ENCODE measurements at regions not wholly inside any gene's neighbourhood (a gene's known extent, or its start where the extent isn't known, plus 50 kb on each side); places are given as distances from the start of the nearest gene placed in this dataset.
"Not testable (repeated sequence)": the region's sequence is repeated elsewhere in the genome, so short reads cannot be mapped to it uniquely, and the experiment has no call there.

DNA sequence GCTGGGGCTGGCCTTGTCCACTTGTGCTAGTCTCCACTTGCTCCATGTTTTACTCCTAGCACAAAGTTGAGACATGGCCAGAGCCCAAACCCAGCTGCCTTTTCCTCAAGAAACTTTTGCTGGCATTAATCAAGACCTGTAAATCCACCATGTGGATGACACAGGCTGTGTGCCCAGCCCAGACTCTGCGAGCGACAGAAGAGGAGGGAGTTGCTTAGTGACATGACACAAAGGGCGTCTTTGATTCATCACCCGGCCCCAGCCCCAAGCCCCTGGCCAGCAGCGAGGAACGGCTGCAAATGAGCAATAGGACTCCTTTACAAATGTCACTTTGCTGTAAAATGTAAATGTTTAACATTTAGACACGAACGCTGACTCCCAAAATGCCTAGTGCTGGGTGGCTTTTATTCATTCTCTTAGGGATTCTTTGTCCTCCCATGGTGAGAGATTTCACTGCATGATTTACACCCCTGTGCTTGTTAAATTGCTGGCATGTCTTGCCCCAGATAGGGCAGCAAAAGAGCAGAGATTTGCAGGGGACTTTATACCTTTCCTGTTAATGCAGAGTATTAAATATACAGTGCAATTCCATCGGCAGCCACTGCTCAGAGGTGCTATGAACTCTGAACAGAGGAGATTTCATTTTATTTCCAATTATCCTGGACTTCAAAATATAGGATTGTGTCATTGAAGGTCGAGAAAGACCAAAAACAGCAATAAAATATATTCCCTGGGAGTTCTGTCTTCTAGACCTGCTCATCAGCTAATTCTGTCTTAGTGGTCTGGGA is 263.6 kb upstream of the NCAM1 start:
- no peak for DNase-seq (ENCODE audit: low spot score)

DNA sequence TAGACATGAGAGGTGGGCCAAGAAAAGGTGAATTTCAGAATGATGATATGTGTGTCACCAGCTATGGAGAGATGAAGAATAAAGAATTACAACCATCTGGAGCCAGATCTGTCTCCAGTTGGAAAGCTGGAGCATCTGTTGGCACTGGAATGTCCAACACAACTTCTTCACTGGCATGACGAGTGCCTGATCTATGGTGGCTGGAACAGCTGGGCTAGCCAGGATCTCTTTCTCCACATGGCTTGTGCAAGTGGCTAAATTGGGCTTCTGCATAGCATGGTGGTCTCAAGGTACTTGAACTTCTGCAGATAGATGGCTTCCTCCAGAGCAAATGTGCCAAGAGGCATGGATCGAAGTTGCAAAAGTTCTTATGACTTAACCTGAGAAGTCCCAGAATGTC is 256.1 kb upstream of the NCAM1 start:
- no peak for DNase-seq (ENCODE audit: low spot score)

DNA sequence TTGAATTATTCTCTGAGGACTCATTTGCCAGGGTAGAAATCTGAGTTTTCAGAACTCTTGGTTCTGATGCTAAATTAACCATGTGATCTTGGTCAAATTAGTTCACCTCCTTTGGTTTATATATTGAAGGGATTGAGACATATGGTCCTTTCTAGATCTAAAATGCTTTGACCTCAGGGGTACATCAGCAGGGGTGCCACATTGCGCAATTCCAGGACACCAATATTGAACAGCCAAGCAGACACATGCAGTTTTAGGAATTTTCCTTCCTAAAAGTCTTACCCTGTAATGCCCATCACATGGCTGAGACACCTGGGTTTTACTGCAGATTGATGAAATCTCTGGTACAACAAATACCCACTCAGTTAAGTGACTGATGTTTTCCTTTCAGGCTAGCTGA is 254.4 kb upstream of the NCAM1 start:
- DNase-seq (ENCODE audit: low spot score) = no peak

DNA sequence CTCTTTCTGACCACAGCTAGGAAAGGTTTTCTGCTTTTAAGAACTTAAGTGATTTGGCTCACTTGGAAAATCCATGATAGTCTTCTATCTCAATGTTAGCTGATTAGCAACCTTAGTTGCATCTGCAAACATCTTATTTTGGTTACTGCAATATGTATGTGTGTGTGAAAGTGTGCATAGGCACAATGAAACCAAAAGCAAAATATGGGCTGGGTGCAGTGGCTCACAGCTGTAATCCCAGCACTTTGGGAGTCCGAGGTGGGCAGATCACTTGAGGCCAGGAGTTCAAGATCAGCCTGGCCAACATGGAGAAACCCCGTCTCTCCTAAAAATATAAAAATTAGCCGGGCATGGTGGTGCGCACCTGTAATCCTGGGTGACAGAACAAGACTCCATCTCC is 246.9 kb upstream of the NCAM1 start:
- not testable (repeated sequence) for DNase-seq (ENCODE audit: low spot score)

DNA sequence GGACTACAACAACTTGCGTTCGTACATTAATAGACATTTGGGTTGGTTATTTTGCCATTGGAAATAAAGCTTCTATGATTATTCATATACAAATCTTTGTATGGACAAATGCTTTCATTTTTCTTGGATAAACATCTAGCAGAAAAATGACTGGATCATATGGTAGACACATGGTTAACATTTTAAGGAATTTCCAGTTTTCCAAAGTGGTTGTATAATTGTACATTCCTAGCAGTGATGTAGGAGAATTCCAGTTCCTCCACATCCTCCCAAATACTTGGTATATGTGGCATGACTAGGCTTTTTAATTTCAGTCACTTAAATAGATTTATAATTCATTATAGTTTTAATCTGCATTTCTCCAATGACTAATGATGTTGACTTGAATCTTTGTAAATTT is 246.2 kb upstream of the NCAM1 start:
- no peak for DNase-seq (ENCODE audit: low spot score)

DNA sequence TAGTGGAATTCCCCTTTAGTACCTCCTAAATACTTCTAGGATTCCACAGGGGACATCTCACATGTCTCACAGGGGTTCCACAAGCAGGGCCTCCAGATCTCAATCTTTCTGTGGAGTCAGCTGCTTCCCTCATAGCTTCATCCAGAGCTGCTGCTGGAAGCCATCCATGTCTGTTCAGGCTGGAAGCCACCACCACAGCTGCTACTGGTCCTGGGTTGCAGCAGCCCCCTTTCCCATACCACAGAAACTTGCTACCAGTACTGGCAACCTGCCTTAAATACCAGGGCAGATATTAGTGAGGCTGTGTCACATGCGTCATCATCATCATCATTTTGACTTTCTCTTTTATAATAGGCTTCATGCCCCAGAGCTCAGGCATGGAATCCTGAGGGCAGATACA is 242.7 kb upstream of the NCAM1 start:
- DNase-seq (ENCODE audit: low spot score) = no peak

DNA sequence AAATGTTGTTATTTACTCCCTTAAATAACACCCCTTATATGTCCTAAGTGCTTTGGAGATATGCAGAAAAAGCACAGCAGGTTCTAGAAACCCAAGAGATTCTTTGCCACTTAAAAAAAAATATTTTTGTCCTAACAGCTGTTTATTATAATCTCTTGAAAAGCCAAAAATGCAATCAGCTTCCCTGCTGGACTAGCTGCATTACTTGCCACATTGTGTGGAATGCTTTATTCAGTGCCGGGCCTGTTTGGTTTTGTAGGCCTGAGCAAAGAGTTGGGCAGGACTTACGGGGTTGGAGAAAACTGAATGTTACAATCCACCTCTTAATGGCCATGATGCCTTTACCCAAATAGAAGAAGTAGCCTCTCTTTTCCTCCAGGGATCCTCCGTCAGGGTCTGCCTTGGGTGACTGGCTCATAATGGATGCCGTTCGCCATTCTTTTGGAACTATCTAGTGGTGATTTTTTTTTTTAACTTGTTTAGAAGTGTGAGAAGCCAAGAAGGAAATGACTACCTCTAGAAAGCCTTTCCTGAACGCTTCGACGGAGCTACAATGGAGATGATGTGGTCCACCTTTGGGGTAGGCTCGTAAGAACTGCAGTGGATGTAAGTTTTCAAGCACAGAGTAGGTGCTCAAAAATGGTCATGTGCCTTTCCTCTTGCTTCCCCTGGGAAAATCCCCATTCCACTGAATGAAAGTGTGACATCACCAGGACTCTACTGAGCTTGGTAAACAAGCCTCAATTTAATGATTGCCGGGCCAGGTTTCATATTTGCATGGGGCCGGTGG is 241.3 kb upstream of the NCAM1 start:
- DNase-seq (ENCODE audit: low spot score) = no peak

DNA sequence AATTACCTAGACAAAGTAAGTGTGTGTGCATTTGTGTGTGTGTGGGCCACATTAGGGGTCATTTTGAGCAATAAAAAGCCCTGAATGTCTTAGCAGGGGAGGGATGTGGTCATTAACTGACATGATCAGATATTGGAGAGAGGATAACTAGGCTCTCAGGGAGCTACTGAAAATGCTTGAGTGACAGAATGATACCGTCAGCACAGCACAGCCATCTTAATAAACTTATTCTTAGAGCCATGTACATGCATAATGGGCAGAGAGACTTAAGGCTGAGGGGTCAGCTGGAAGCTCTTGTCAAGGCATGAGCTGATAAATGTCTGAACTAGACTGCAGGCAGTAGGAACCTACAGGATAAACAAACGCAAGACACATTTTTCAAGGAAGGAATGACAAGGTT is 239.1 kb upstream of the NCAM1 start:
- no peak for DNase-seq (ENCODE audit: low spot score)

DNA sequence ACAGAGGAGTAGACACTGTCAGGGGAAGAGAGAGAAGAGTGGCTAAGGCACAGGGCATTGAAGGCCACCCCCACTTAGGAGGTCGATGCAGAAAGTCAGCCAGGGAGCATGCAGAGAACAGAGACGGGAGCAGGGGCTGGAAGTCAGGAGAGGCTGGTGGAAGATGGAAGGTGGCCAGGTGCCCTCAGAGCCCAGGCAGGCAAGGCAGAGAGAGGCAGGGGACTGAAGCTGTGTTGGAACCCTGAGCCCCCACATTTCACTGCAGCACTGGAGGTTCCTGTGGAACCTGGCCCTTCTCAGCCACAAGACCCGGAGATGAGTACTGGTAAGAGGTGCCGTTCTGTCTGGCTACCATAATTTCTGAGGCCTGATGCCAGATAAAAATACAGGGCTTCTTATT is 238.3 kb upstream of the NCAM1 start:
- no peak for DNase-seq (ENCODE audit: low spot score)

DNA sequence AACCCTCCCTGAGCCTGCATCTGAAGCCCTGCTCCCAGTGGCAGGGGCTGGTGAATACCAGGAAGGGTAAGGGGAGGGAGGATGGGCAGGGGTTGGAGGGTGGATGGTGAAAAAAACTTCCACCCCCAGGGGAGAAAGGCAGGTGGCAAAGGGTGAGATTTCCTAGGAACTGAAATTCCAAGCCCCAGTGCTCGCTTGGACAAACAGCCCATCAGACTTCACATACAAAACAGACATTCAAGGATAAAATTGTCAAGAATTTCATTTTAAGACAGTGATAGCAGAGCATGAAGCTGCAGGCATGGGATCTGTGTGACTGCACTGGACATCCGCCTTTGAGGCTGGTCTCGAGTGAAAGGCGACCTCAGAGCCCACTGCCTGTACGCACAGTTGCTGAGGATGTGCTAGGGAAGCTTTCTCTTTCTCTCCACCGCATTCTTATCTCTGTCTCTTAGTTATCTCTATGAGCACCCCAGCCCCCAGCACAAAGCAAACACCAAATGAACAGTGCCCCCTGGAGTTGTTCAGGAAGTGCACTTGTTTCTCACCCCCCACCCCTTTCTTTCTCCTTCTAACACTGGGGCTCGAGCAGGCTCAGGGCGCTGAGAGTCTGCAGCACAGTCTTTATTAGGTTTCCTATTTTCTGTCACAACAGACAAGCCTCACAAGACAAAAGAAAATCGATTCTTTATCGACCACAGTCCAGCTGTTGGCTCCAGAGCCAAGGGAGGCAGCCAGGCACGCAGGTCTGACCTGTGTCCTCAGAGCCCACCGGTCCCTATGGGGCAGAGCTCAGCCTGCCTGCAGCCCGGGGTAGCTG is 237.3 kb upstream of the NCAM1 start:
- no peak for DNase-seq (ENCODE audit: low spot score)

DNA sequence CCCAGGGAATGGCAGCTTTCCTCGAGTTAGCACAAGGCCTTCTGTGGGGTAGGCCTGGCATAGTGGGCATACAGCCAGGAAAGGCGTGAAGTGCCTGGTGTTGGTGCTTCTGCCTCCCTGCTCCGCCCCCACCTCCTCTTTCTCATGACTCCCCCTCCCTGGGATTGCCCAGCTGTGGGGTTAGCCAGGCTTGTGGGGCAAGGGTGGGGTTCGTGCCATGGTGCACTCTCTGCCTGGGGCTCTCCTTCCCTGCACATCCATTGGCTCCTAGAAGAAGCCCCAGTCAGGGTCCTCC is 236.8 kb upstream of the NCAM1 start:
- DNase-seq (ENCODE audit: low spot score) = no peak

DNA sequence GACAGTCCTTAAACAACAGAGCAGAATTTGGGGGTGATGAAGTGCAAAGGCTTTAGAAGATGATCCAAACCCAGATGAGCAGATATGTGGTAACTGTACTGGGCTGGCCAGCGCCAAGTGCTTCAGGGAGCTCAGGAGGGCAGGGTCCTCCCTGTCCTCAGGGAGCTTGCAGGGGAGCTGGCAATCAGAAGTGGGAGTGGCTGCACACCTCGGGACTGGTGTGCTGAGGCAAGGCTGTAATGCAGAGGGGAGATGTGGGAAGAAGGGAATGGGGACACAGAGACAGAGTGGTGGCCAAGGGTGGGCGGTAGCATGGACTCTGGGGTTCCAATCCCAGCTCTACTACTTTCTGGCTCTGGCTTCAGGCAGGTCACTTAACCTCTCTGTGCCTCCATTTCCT is 235.6 kb upstream of the NCAM1 start:
- no peak for DNase-seq (ENCODE audit: low spot score)

DNA sequence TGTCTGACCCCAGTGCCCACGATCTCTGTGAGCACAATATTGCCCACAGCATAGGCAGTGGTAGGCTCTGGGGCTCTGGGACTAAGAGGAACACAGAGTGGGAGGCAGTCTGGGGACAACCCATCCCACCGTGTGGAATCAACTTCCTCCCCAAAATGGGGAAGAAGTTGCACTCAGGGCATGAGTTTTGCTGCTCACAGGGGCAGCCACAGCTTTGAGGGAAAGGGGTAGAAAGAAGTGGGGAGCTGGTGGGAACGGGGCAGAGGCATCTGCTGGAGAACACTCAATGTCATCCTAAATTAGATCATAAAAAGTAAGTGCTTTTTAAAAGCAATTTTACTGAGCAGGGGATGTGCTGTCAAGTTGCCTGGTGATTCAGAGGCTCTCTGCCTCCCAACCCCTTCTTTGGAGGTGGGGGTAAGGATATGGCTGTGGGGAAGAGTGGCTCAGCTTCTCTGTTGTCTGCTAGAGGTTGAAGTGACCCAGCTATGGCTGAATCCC is 233.8 kb upstream of the NCAM1 start:
- no peak for DNase-seq (ENCODE audit: low spot score)

DNA sequence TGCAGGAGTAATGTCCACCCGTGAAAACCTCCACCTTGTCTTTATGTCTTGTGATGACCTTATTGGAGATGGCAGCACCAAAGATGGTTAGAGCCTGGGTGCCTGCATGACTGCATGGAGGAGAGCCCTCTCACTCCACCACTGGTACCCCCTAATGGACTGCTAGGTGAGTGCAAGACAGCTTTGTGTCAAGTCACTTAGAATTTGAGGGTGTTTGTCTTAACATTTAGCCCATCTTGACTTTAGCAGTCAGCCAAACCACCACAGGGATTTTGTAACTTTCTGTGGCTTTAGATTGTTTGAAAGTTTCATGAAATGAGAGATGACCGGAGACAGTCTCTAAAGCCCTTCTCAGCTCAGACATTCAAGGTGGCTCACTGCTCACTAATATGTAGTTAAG is 232.9 kb upstream of the NCAM1 start:
- no peak for DNase-seq (ENCODE audit: low spot score)

DNA sequence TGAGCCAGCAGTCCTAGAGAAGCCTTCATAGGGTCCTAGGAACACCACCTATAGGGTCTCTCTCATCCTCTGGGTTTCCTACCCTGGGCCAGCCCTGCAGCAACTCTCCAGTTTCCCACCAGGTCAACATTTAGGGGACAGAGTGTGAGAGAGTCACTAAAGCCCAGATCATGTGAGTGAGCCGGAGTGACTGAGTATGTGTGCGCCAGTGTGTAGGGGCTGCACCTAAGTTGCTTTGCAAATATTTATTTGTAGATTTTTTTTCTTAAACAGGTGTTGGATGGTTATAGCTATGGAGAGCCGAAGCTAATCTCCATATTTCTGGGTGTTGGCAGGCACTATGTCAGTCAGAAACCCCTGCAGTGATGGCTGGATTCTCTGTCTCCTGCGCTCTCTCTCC is 232.5 kb upstream of the NCAM1 start:
- DNase-seq (ENCODE audit: low spot score) = no peak

DNA sequence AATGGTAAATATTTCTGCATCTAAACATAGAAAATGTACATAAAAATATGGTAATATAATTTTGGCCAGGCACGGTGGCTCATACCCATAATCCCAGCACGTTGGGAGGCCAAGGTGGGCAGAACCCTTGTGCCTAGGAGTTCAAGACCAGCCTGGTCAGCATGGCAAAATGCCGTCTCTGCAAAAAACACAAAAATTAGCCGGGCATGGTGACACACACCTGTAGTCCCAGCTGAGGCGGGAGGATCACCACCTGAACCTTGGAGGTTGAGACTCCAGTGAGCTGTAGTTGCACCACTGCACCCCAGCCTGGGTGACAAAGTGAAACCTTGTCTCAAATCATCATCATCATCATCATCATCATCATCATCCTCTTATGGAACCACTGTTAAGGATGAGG is 230.6 kb upstream of the NCAM1 start:
- no peak for DNase-seq (ENCODE audit: low spot score)

DNA sequence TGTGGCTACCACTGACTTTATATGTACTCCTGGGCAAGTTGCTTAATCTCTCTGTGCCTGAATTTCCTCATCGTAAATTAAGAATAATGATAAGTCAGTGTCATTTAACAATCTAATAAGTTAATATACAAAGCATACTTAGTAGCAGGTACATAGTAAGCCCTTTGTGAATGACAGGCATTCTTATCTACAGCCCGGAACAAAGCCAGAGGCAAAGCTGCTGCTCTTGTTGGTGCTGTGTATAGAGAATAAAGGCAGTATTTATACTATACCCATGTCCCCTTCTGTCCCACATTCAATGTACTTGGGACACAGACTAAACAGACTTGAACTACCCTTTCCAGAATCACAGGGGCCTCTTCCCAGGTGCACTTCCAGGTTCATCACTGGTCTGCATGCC is 229.7 kb upstream of the NCAM1 start:
- DNase-seq (ENCODE audit: low spot score) = no peak

DNA sequence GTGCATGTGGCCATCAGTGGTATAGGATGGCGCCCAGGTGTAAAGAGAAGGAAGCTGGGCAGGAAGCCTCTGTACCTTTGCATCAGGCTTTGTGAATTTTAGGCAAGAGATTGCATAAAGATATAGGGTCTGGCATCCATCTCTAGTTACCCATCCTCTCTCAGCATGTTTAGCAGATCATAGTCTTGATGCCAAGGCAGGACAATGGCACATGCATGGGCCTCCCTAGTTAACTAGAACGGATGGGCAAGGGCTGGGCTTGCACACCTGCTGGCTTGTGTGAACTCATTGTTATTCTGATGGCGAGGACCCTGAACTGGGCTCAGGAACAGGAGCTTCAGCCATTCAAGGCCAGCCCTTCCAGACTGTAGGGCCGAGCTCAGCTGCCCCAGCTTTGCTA is 229.2 kb upstream of the NCAM1 start:
- no peak for DNase-seq (ENCODE audit: low spot score)

DNA sequence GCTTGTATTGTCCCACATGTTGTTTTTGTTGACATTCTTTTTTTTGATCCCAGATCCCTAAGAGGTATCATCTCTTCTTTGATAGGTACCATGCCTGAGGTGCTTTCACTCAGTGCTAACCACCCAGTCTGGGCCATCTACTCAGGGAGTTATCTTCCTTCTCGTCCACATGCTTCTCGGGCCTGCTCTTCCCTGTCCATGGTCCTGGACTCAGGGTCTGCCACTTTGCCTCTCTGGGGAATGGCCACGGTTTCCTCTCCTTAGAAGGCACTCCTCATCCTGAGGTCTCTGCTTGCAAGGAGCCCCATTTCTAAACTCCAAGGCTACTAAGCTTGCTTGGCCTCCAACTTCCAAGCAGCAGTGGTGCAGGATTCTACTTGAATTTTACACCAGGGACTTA is 227.0 kb upstream of the NCAM1 start:
- DNase-seq (ENCODE audit: low spot score) = no peak

DNA sequence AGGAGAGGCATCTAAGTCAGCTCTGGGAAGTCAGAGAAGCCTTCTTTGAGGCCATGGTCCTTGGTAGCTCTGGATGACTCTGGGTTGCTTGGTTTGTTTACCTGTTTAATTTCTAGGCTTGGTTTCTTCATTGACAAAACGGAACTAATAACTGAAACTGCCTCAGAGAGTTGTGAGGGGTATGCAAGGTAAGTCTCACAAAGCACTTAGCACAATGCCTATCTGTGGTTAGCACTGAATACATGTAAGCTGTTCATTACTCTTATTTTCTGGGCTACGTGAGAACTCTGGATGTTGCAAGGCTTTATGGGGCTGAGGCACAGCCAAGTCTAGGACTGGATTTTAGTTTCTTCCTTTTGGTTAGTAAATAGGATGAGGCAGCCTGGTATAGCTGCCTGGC is 225.8 kb upstream of the NCAM1 start:
- no peak for DNase-seq (ENCODE audit: low spot score)

DNA sequence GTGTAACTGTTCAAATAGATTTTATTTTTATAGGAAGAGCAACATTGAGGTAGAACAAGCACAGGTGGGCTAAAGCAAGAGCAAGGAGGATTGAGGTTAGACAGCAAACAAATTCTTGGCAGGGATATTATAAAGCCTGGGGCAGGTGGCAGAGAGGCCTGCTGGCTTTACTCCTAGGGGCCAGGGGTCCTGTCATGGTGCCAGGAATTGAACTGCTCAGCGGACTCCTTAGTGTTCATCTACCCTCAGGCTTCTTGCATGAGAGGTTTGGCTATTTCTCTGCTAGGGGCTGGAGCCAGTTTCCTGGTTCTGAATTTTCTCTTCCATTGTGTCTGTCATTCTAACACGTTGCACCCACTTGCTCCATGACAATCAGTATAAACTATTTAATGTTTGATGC is 217.2 kb upstream of the NCAM1 start:
- DNase-seq (ENCODE audit: low spot score) = no peak

DNA sequence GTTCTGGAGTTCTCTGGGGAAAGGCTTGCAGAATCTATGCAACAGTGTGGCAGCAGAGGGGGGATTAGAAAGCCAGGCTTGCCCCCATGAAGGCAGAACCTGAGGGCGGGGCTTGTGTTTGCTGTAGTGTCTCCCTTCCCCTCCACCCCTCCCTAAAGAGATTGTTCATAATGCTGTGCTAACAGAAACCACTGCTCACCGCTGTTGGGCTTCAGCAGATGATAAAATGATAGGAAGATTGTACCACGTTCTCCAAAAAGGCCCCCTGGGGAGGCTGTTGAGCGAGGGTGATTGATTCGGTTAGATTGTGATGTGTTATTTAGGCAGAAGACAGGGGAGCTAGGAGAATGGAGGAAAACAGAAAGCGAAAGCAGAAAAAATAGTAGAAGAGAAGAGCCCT is 215.2 kb upstream of the NCAM1 start:
- DNase-seq (ENCODE audit: low spot score) = no peak

DNA sequence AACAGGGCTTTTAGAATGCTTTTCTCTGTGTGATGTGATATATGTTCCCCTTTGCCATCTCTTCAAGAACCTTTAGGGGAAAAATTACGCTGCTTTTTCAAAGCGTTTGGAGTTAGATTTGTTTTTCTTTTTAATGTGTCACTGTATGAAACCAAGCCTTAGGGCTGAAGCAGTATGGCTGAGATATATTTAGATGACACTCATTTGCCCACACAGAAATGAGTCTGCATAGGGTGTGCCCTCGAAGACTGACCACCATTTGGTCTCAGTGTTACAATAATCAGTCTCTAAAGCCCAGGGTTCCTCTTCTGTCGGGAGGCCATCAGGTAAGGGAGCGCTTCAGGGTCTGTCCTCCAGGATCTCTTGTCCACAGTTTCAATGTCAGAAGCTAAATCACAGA is 213.0 kb upstream of the NCAM1 start:
- DNase-seq (ENCODE audit: low spot score) = no peak

Measured in ureter (tissue), 1 donor.